Mesenchymal stem cell (in vitro differentiated cells and primary cell): ENCODE measurements at regions not wholly inside any gene's neighbourhood (a gene's known extent, or its start where the extent isn't known, plus 50 kb on each side); places are given as distances from the start of the nearest gene placed in this dataset.

ENCODE experiments used
- DNase-seq: peaks from one replicate; pipeline ENCODE4 v3.0.0-alpha.2; 2013
- H2AFZ ChIP-seq: one replicate; pipeline ENCODE4 v1.6.1; 2013; ENCODE audit warnings: low read depth, mild to moderate bottlenecking, control low read depth, inconsistent platforms, low read length, moderate library complexity
- H2AK5ac ChIP-seq: 2 replicates; pipeline ENCODE4 v1.6.1; 2013; ENCODE audit warnings: low read length, moderate library complexity, mild to moderate bottlenecking, inconsistent platforms; ENCODE audit not compliant: severe bottlenecking
- H2BK120ac ChIP-seq: one replicate; pipeline ENCODE4 v1.6.1; 2013; ENCODE audit warnings: low read depth, mild to moderate bottlenecking, inconsistent platforms, low read length, moderate library complexity
- H2BK12ac ChIP-seq, 2 experiments: one replicate each; pipeline ENCODE4 v1.6.1; 2013; ENCODE audit warnings: inconsistent platforms in 2 of 2, low read length in 2 of 2, mild to moderate bottlenecking in 2 of 2, moderate library complexity in 2 of 2, control low read depth in 1 of 2
- H2BK15ac ChIP-seq: one replicate; pipeline ENCODE4 v1.6.1; 2013; ENCODE audit warnings: mild to moderate bottlenecking, low read depth, inconsistent platforms; ENCODE audit not compliant: poor library complexity, severe bottlenecking
- H2BK5ac ChIP-seq: 2 replicates; pipeline ENCODE4 v1.6.1; 2013; ENCODE audit warnings: low read depth, mild to moderate bottlenecking, low read length, control low read depth, inconsistent platforms; ENCODE audit not compliant: poor library complexity, severe bottlenecking
- H3K14ac ChIP-seq, 2 experiments: one replicate each; pipeline ENCODE4 v1.6.1; 2013; ENCODE audit warnings: inconsistent platforms in 2 of 2, low read length in 2 of 2, control low read depth in 1 of 2, mild to moderate bottlenecking in 1 of 2, moderate library complexity in 1 of 2
- H3K18ac ChIP-seq, 2 experiments: one replicate each; pipeline ENCODE4 v1.6.1; 2013; ENCODE audit warnings: inconsistent platforms in 2 of 2, low read length in 2 of 2, control low read depth in 1 of 2, low read depth in 1 of 2, mild to moderate bottlenecking in 1 of 2
- H3K23ac ChIP-seq, 2 experiments: one replicate each; pipeline ENCODE4 v1.6.1; 2013; ENCODE audit warnings: inconsistent platforms in 2 of 2, low read length in 2 of 2, mild to moderate bottlenecking in 2 of 2, moderate library complexity in 2 of 2, control low read depth in 1 of 2
- H3K27ac ChIP-seq: 2 replicates; pipeline ENCODE4 v1.5.1; 2013; ENCODE audit warnings: mild to moderate bottlenecking, moderate library complexity, low read length, control low read depth, inconsistent platforms; ENCODE audit not compliant: poor library complexity, severe bottlenecking
- H3K27me3 ChIP-seq, 2 experiments: 2 replicates each; pipeline versions ENCODE4 v1.6.1 to v1.7.0; 2013; ENCODE audit warnings: low read length in 2 of 2, mild to moderate bottlenecking in 2 of 2, moderate library complexity in 2 of 2, control low read depth in 1 of 2, inconsistent platforms in 1 of 2; ENCODE audit not compliant: control insufficient read depth in 1 of 2, insufficient read depth in 1 of 2
- H3K36me3 ChIP-seq, 2 experiments: 2 replicates each; pipeline versions ENCODE4 v1.6.1 to v1.7.0; 2013; ENCODE audit warnings: low read length in 2 of 2, control low read depth in 1 of 2, inconsistent platforms in 1 of 2, low read depth in 1 of 2, mild to moderate bottlenecking in 1 of 2; ENCODE audit not compliant: insufficient read depth in 2 of 2, control insufficient read depth in 1 of 2
- H3K4ac ChIP-seq, 2 experiments: one replicate each; pipeline ENCODE4 v1.6.1; 2013; ENCODE audit warnings: inconsistent platforms in 2 of 2, low read length in 2 of 2, mild to moderate bottlenecking in 2 of 2, moderate library complexity in 2 of 2, control low read depth in 1 of 2, low read depth in 1 of 2
- H3K4me1 ChIP-seq: 2 replicates; pipeline ENCODE4 v1.6.1; 2013; ENCODE audit warnings: low read depth, low read length, control low read depth; ENCODE audit not compliant: control insufficient read depth, insufficient read depth
- H3K4me2 ChIP-seq: 2 replicates; pipeline ENCODE4 v1.6.1; 2013; ENCODE audit warnings: low read length, mild to moderate bottlenecking, inconsistent platforms; ENCODE audit not compliant: poor library complexity, severe bottlenecking
- H3K4me3 ChIP-seq, 2 experiments: 2 replicates each; pipeline versions ENCODE4 v1.5.1 to v1.7.0; 2013; ENCODE audit warnings: low read length in 2 of 2, mild to moderate bottlenecking in 2 of 2, control low read depth in 1 of 2, low read depth in 1 of 2; ENCODE audit not compliant: insufficient read depth in 1 of 2
- H3K79me1 ChIP-seq: replicated peaks from 2 replicates; pipeline ENCODE4 v1.6.1; 2013; ENCODE audit warnings: mild to moderate bottlenecking, control low read depth, low read length, inconsistent platforms; ENCODE audit not compliant: poor library complexity, severe bottlenecking
- H3K9ac ChIP-seq: 2 replicates; pipeline ENCODE4 v1.7.0; 2013; ENCODE audit warnings: mild to moderate bottlenecking, low read length, moderate library complexity
- H3K9me3 ChIP-seq: 2 replicates; pipeline ENCODE4 v1.7.0; 2013; ENCODE audit warnings: mild to moderate bottlenecking, low read length; ENCODE audit not compliant: control insufficient read depth
- H4K8ac ChIP-seq: one replicate; pipeline ENCODE4 v1.6.1; 2013; ENCODE audit warnings: inconsistent platforms, mild to moderate bottlenecking, low read length, moderate library complexity
- H4K91ac ChIP-seq: one replicate; pipeline ENCODE4 v1.6.1; 2013; ENCODE audit warnings: mild to moderate bottlenecking, low read length, inconsistent platforms
- WGBS: methylation state at CpG from one replicate; pipeline ENCODE4 v1.1.7; 2013; ENCODE audit warnings: mixed read lengths; 5-methylcytosine and 5-hydroxymethylcytosine counted together

DNA sequence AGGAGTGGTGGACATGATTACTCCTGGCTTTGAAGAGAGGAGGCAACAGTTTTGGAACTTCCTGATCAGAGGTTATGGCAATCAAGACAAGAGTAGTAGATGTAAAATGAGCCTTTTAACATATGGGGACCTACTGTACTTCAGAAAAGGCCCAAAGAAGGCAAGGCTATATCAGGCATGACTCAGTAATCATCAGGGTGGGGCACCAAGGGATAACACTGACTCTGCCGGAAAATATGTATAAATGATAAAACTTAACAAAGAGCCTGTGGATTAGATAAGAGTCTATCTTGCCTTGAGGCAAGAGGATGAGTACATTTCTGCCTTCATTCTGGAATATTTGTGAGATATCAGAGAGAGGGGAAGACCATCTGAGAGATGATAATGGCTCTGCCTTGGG is 1389.9 kb upstream of the MAP3K7 start:
- H3K18ac ChIP-seq, result no peak overlapping the region
- no peak overlapping the region for H4K8ac ChIP-seq
- H4K91ac ChIP-seq, result no peak overlapping the region
- no peak overlapping the region for H2AK5ac ChIP-seq
- H3K79me1 ChIP-seq, result no peaks in the 10 kb centered on the region
- DNase-seq, result no peak
- H2BK120ac ChIP-seq, result no peak overlapping the region
- H3K4me1 ChIP-seq, result no peaks in the 10 kb centered on the region
- no peak overlapping the region for H2BK12ac ChIP-seq
- H3K9me3 ChIP-seq, result peaks cover 4% of the 10 kb centered on the region
- H3K27ac ChIP-seq, result no peak overlapping the region
- 83% methylated on average over 1 of the region's 1 CpG for WGBS
- no peak overlapping the region for H3K4me3 ChIP-seq
- no peak overlapping the region for H2BK15ac ChIP-seq
- no peak overlapping the region for H3K9ac ChIP-seq
- no peak overlapping the region for H3K14ac ChIP-seq
- no peak overlapping the region for H3K4ac ChIP-seq
- H3K27me3 ChIP-seq, result no peaks in the 10 kb centered on the region
- H2AFZ ChIP-seq, result no peak overlapping the region
- no peak overlapping the region for H2BK5ac ChIP-seq
- H3K4me2 ChIP-seq, result no peak overlapping the region
- H3K23ac ChIP-seq, result no peak overlapping the region
- no peaks in the 10 kb centered on the region for H3K36me3 ChIP-seq

- H3K36me3 ChIP-seq, result no peaks in the 10 kb centered on the region
- no peak overlapping the region for H2BK120ac ChIP-seq
- no peak overlapping the region for H2AFZ ChIP-seq
- no peak overlapping the region for H3K18ac ChIP-seq
- no peak overlapping the region for H3K4ac ChIP-seq
- H3K9me3 ChIP-seq, result peaks cover 18% of the 10 kb centered on the region
- 58% methylated on average over 2 of the region's 2 CpGs for WGBS
- no peak overlapping the region for H3K4me3 ChIP-seq
- no peaks in the 10 kb centered on the region for H3K79me1 ChIP-seq
- H2AK5ac ChIP-seq, result no peak overlapping the region
- no peaks in the 10 kb centered on the region for H3K27me3 ChIP-seq
- H2BK5ac ChIP-seq, result no peak overlapping the region
- H2BK15ac ChIP-seq, result no peak overlapping the region
- H3K27ac ChIP-seq, result no peak overlapping the region
- no peak overlapping the region for H2BK12ac ChIP-seq
- no peak for DNase-seq
- no peaks in the 10 kb centered on the region for H3K4me1 ChIP-seq
- no peak overlapping the region for H4K8ac ChIP-seq
- H3K4me2 ChIP-seq, result no peak overlapping the region
- H3K9ac ChIP-seq, result no peak overlapping the region
- no peak overlapping the region for H3K14ac ChIP-seq
- no peak overlapping the region for H3K23ac ChIP-seq
- H4K91ac ChIP-seq, result no peak overlapping the region
Measured at GRCh38 chr6:91970700-91971099, 1383.8 kb upstream of the MAP3K7 start.

GRCh38 chr6:91965872-91966271 is 1379.0 kb upstream of the MAP3K7 start:
- Histone ChIP-seq H3K36me3 (no peaks in the 10 kb centered on the region), H3K9me3 (peaks cover 18% of the 10 kb centered on the region), H2BK12ac (no peak overlapping the region), H4K8ac (no peak overlapping the region), H3K4me3 (no peak overlapping the region), H2AFZ (no peak overlapping the region), H3K14ac (no peak overlapping the region), H3K18ac (no peak overlapping the region), H3K9ac (no peak overlapping the region), H3K79me1 (no peaks in the 10 kb centered on the region), H2BK120ac (no peak overlapping the region), H4K91ac (peak overlapping the region; percentile 46), H3K27ac (no peak overlapping the region), H3K27me3 (no peaks in the 10 kb centered on the region), H3K4me1 (no peaks in the 10 kb centered on the region), H2BK5ac (no peak overlapping the region), H3K4me2 (no peak overlapping the region), H2AK5ac (no peak overlapping the region), H3K4ac (no peak overlapping the region), H3K23ac (no peak overlapping the region), H2BK15ac (no peak overlapping the region)
- DNase-seq, result no peak
- 88% methylated on average over 1 of the region's 1 CpG for WGBS

- no peaks in the 10 kb centered on the region for H3K79me1 ChIP-seq
- no peak overlapping the region for H3K18ac ChIP-seq
- no peak overlapping the region for H3K4me3 ChIP-seq
- H3K9ac ChIP-seq, result no peak overlapping the region
- H2BK5ac ChIP-seq, result no peak overlapping the region
- no peak overlapping the region for H3K14ac ChIP-seq
- H2AK5ac ChIP-seq, result no peak overlapping the region
- no peaks in the 10 kb centered on the region for H3K27me3 ChIP-seq
- H4K8ac ChIP-seq, result no peak overlapping the region
- no peak overlapping the region for H3K23ac ChIP-seq
- no peak for DNase-seq
- no peak overlapping the region for H2BK15ac ChIP-seq
- 100% methylated on average over 1 of the region's 2 CpGs for WGBS
- H3K4me1 ChIP-seq, result no peaks in the 10 kb centered on the region
- no peak overlapping the region for H2BK12ac ChIP-seq
- no peak overlapping the region for H4K91ac ChIP-seq
- no peak overlapping the region for H3K27ac ChIP-seq
- no peak overlapping the region for H2BK120ac ChIP-seq
- H3K9me3 ChIP-seq, result peaks cover 25% of the 10 kb centered on the region
- no peak overlapping the region for H2AFZ ChIP-seq
- no peak overlapping the region for H3K4ac ChIP-seq
- H3K36me3 ChIP-seq, result no peaks in the 10 kb centered on the region
- H3K4me2 ChIP-seq, result no peak overlapping the region
Measured at GRCh38 chr6:91961671-91962070, 1374.8 kb upstream of the MAP3K7 start.
